Activated T-helper 1 cell treated with anti-CD3 and anti-CD28 coated beads, Interleukin-2, amount 50 U/mL, for 16 hours (primary cell): ENCODE measurements at regions not wholly inside any gene's neighbourhood (a gene's known extent, or its start where the extent isn't known, plus 50 kb on each side); places are given as distances from the start of the nearest gene placed in this dataset.

Experiments used
- DNase-seq, 2 donors: peaks; one replicate each; pipeline ENCODE4 v3.0.0-alpha.2; 2020; ENCODE audit warnings: low read depth in 1 of 2, low spot score in 1 of 2

- DNase-seq = no peak
Measured at GRCh38 chr2:14550658-14551057, 81.9 kb upstream of the LRATD1 start.

GRCh38 chr2:14551069-14551468 lies 81.4 kb upstream of the LRATD1 start:
- no peak for DNase-seq

- no peak for DNase-seq
Measured at GRCh38 chr2:14552286-14552685, 80.2 kb upstream of the LRATD1 start.

- DNase-seq = no peak
Measured at GRCh38 chr2:14552818-14553217, 79.7 kb upstream of the LRATD1 start.

GRCh38 chr2:14554849-14555545 lies 77.5 kb upstream of the LRATD1 start:
- DNase-seq = no peak

- no peak for DNase-seq
Measured at GRCh38 chr2:14557111-14557510, 75.4 kb upstream of the LRATD1 start.

- DNase-seq = no peak
Measured at GRCh38 chr2:14557916-14558315, 74.6 kb upstream of the LRATD1 start.

GRCh38 chr2:14558335-14558919 lies 74.1 kb upstream of the LRATD1 start:
- no peak for DNase-seq

GRCh38 chr2:14560716-14561115 lies 71.8 kb upstream of the LRATD1 start:
- no peak for DNase-seq

GRCh38 chr2:14563324-14563723 lies 69.2 kb upstream of the LRATD1 start:
- DNase-seq = no peak

GRCh38 chr2:14565666-14566065 lies 66.9 kb upstream of the LRATD1 start:
- DNase-seq = no peak

- no peak for DNase-seq
Measured at GRCh38 chr2:14567561-14567960, 65.0 kb upstream of the LRATD1 start.

GRCh38 chr2:14569294-14569693 lies 63.2 kb upstream of the LRATD1 start:
- no peak for DNase-seq

- DNase-seq = no peak
Measured at GRCh38 chr2:14572633-14573032, 59.9 kb upstream of the LRATD1 start.

- no peak for DNase-seq
Measured at GRCh38 chr2:14577843-14578242, 54.7 kb upstream of the LRATD1 start.
